ENCODE measurements at regions not wholly inside any gene's neighbourhood (a gene's known extent, or its start where the extent isn't known, plus 50 kb on each side); places are given as distances from the start of the nearest gene placed in this dataset.

GRCh38 chr3:59118928-59119327 lies 69.1 kb upstream of the CFAP20DC start:
- H3K9me3 Mint-ChIP-seq (ENCODE audit: low read depth), result no peaks in the 10 kb centered on the region
- no peak for DNase-seq (ENCODE audit: low spot score)
- H3K27ac Mint-ChIP-seq (ENCODE audit: unreplicated experiment), result no peak overlapping the region
- H3K27me3 Mint-ChIP-seq (ENCODE audit: low read depth), result no peaks in the 10 kb centered on the region
- H3K36me3 Mint-ChIP-seq (ENCODE audit: low read depth), result no peaks in the 10 kb centered on the region
- TF ChIP-seq, protein P1, sequence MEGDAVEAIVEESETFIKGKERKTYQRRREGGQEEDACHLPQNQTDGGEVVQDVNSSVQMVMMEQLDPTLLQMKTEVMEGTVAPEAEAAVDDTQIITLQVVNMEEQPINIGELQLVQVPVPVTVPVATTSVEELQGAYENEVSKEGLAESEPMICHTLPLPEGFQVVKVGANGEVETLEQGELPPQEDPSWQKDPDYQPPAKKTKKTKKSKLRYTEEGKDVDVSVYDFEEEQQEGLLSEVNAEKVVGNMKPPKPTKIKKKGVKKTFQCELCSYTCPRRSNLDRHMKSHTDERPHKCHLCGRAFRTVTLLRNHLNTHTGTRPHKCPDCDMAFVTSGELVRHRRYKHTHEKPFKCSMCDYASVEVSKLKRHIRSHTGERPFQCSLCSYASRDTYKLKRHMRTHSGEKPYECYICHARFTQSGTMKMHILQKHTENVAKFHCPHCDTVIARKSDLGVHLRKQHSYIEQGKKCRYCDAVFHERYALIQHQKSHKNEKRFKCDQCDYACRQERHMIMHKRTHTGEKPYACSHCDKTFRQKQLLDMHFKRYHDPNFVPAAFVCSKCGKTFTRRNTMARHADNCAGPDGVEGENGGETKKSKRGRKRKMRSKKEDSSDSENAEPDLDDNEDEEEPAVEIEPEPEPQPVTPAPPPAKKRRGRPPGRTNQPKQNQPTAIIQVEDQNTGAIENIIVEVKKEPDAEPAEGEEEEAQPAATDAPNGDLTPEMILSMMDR (IDR thresholded peaks at IDR 0.05), result no peak
- H3K4me3 Mint-ChIP-seq (ENCODE audit: unreplicated experiment), result no peak overlapping the region
- H3K4me1 Mint-ChIP-seq (ENCODE audit: low read depth), result peaks cover 10% of the 10 kb centered on the region

DNA sequence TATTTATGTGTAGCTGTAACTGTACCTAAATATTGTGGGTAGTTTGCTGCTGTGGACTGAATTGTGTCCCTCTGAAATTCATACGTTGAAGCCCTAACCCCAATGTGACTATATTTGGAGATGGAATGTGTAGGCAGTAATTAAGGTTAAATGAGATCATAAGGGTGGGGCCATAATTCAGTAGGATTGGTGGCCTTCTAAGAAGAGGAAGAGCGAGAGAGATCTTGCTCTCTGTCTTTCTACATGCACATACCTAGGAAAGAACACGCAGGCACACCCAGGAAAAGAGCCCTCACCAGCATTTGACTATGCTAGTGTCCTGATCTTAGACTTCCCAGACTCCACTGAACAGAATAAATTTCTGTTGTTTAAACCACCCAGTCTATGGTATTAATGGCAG lies 67.6 kb upstream of the CFAP20DC start:
- Mint-ChIP-seq H3K4me3 (ENCODE audit: unreplicated experiment) (no peak overlapping the region), H3K27me3 (ENCODE audit: low read depth) (no peaks in the 10 kb centered on the region), H3K27ac (ENCODE audit: unreplicated experiment) (no peak overlapping the region), H3K9me3 (ENCODE audit: low read depth) (no peaks in the 10 kb centered on the region), H3K4me1 (ENCODE audit: low read depth) (peaks cover 10% of the 10 kb centered on the region), H3K36me3 (ENCODE audit: low read depth) (no peaks in the 10 kb centered on the region)
- no peak for DNase-seq (ENCODE audit: low spot score)
- TF ChIP-seq, protein P1 (IDR thresholded peaks at IDR 0.05), result no peak

GRCh38 chr3:59116233-59116537 lies 66.4 kb upstream of the CFAP20DC start:
- H3K4me1 Mint-ChIP-seq (ENCODE audit: low read depth), result peaks cover 10% of the 10 kb centered on the region
- H3K27me3 Mint-ChIP-seq (ENCODE audit: low read depth), result no peaks in the 10 kb centered on the region
- H3K36me3 Mint-ChIP-seq (ENCODE audit: low read depth), result no peaks in the 10 kb centered on the region
- TF ChIP-seq, protein P1 (IDR thresholded peaks at IDR 0.05), result no peak
- H3K9me3 Mint-ChIP-seq (ENCODE audit: low read depth), result no peaks in the 10 kb centered on the region
- H3K4me3 Mint-ChIP-seq (ENCODE audit: unreplicated experiment), result no peak overlapping the region
- no peak for DNase-seq (ENCODE audit: low spot score)
- no peak overlapping the region for H3K27ac Mint-ChIP-seq (ENCODE audit: unreplicated experiment)

GRCh38 chr3:59115364-59116232 lies 65.8 kb upstream of the CFAP20DC start:
- Mint-ChIP-seq H3K4me3 (ENCODE audit: unreplicated experiment) (no peak overlapping the region), H3K36me3 (ENCODE audit: low read depth) (no peaks in the 10 kb centered on the region), H3K9me3 (ENCODE audit: low read depth) (no peaks in the 10 kb centered on the region), H3K27ac (ENCODE audit: unreplicated experiment) (no peak overlapping the region), H3K4me1 (ENCODE audit: low read depth) (peaks cover 10% of the 10 kb centered on the region), H3K27me3 (ENCODE audit: low read depth) (no peaks in the 10 kb centered on the region)
- TF ChIP-seq, protein P1 (IDR thresholded peaks at IDR 0.05), result no peak
- DNase-seq (ENCODE audit: low spot score), result no peak

DNA sequence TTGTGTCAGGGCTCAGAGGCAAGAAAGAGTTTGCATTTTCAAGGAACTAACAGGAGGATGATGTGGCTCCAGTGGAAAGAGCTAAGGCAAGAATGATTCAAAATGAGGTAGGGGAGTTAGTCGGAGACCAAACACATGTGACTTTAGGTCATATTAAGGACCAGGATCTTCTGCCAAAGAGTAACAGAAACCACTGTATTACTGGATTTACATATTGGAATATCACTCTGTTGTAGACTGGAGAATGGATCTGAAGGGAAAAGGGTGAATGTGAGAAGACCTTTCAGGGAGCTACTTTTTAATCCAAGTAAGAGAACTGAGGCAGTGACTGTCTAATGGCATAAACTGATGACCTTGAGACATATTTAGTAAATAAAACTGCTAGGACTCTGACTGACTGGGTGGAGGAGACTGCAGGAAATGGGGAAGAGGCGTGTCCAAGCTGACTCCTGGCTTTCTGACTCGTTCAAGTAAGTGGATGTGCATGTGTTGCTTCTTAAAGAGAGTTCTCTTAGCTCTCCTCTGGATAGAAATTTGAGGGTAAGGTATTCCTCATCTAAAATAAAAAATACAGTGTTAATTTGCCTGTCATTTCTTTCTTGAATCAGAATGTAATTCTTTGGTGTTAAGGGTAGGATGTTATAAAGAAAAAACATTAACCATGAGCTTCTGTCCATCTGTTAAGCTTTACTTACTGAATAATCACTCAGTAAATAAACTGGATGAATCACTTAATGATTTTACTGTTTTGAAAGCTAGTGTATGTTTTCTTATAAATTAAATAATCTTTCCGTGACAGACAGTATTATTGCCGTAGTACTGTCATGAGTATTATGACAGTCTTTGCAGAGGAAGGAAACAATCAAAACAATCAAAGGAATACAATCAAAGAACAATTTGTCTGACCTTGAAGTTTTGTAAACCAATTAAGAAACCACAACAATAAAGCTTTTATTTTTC lies 58.3 kb upstream of the CFAP20DC start:
- H3K9me3 Mint-ChIP-seq (ENCODE audit: low read depth), result no peaks in the 10 kb centered on the region
- no peak overlapping the region for H3K27ac Mint-ChIP-seq (ENCODE audit: unreplicated experiment)
- no peak for DNase-seq (ENCODE audit: low spot score)
- no peaks in the 10 kb centered on the region for H3K36me3 Mint-ChIP-seq (ENCODE audit: low read depth)
- H3K4me3 Mint-ChIP-seq (ENCODE audit: unreplicated experiment), result no peak overlapping the region
- TF ChIP-seq, protein P1 (IDR thresholded peaks at IDR 0.05), result no peak
- H3K4me1 Mint-ChIP-seq (ENCODE audit: low read depth), result peaks cover 17% of the 10 kb centered on the region
- H3K27me3 Mint-ChIP-seq (ENCODE audit: low read depth), result no peaks in the 10 kb centered on the region
